MG63 (cell line): ENCODE measurements at regions not wholly inside any gene's neighbourhood (a gene's known extent, or its start where the extent isn't known, plus 50 kb on each side); places are given as distances from the start of the nearest gene placed in this dataset.
A peak's percentile ranks its signal among the peaks of the same experiment; 100 is the strongest.

ENCODE experiments used
- DNase-seq: peaks from one replicate; pipeline ENCODE4 v3.0.0-alpha.2; 2020
- H3K27me3 ChIP-seq: fragments of 250-450 bp; sonication (Bioruptor Pico); 2 replicates; pipeline ENCODE4 v1.5.1; 2020; ENCODE audit warnings: mild to moderate bottlenecking, moderate library complexity
- H3K36me3 ChIP-seq: fragments of 250-450 bp; sonication (Bioruptor Pico); 2 replicates; pipeline ENCODE4 v1.5.1; 2020; ENCODE audit warnings: mild to moderate bottlenecking, moderate library complexity
- H3K4me3 ChIP-seq: fragments of 250-450 bp; sonication (Bioruptor Pico); 2 replicates; pipeline ENCODE4 v1.5.1; 2020; ENCODE audit warnings: mild to moderate bottlenecking, moderate library complexity
- H3K9me3 ChIP-seq: fragments of 250-450 bp; sonication (Bioruptor Pico); 2 replicates; pipeline ENCODE4 v1.5.1; 2020; ENCODE audit warnings: mild to moderate bottlenecking, moderate library complexity

DNA sequence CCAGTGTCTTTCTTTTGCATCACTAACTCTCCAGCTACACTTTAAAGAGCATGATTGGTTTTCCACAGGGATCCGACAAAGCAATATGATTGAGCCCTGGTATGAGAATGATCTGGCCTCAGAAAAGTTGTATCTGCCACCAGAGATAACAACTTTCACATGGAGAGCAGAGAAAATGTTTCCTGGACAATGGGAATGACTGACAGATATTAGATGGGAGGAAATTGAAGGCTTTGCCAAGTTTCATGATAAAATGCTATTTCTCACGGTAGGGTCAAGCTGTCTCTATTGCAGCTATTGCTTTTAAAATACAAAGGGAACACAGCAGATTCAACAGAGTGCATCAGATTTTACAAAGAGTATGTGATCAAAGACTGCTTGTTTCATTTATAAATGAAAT is 56.4 kb upstream of the GLIS3 start:
- H3K36me3 ChIP-seq: no peaks in the 10 kb centered on the region
- H3K4me3 ChIP-seq: no peak overlapping the region
- H3K27me3 ChIP-seq: no peaks in the 10 kb centered on the region
- DNase-seq: no peak
- no peaks in the 10 kb centered on the region for H3K9me3 ChIP-seq

- H3K4me3 ChIP-seq: no peak overlapping the region
- H3K27me3 ChIP-seq: no peaks in the 10 kb centered on the region
- H3K9me3 ChIP-seq: no peaks in the 10 kb centered on the region
- peak; percentile 8 for DNase-seq
- H3K36me3 ChIP-seq: no peaks in the 10 kb centered on the region
Observed at GRCh38 chr9:4353236-4353635, 53.4 kb upstream of the GLIS3 start.

DNA sequence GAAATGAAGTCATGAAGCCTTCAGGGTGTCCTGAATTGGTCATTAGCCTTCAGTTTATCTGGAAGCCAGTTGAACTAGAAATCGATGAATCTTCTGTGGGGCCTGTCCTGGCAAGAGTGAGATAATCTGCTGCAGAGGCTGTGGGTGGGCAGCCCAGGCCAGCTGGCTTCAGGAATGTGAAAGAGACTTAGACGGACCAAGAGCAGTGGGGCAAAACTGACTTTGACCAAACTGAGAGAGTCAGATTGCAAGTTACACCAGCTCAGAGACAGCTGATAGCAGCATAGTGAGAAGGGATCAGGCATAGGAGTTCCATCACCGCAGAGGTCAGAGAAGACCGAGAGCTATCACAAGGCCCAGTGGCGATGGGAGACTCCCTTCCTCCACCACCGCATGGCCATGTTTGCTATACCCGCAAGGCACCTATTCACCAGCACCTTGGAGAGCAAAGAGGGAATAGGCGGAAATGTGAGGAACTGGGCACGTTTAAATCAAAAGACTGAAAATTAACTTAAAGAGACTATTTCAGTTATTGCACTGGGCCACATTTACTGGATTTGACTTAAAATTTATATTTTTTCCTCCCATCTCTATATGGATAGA is 50.0 kb upstream of the GLIS3 start:
- Histone ChIP-seq H3K27me3 (no peaks in the 10 kb centered on the region), H3K4me3 (no peak overlapping the region), H3K9me3 (no peaks in the 10 kb centered on the region), H3K36me3 (no peaks in the 10 kb centered on the region)
- no peak for DNase-seq
